Lung (tissue), 11 donors: ENCODE measurements at regions not wholly inside any gene's neighbourhood (a gene's known extent, or its start where the extent isn't known, plus 50 kb on each side); places are given as distances from the start of the nearest gene placed in this dataset.
"Not testable (repeated sequence)": the region's sequence is repeated elsewhere in the genome, so short reads cannot be mapped to it uniquely, and the experiment has no call there.

Experiments used
- ATAC-seq: fragments of 200-7000 bp; cut with Tn5 transposase; one replicate; pipeline ENCODE4 v1.9.1; 2020; ENCODE audit warnings: moderate number of reproducible peaks; ENCODE audit not compliant: insufficient read depth, low FRiP score
- DNase-seq, 3 donors: peaks; one replicate each; pipeline ENCODE4 v3.0.0-alpha.2; 2013 to 2017
- H3K27ac ChIP-seq, 2 donors: one replicate each; pipeline ENCODE4 v1.5.1; 2013; ENCODE audit warnings: mild to moderate bottlenecking in 2 of 2, moderate library complexity in 2 of 2, control low read depth in 1 of 2, inconsistent platforms in 1 of 2, low read depth in 1 of 2, low read length in 1 of 2
- H3K27me3 ChIP-seq, 3 donors: one replicate each; pipeline ENCODE4 v1.5.1; 2013; ENCODE audit warnings: low read length in 2 of 3; ENCODE audit not compliant: control insufficient read depth in 3 of 3, insufficient read depth in 3 of 3
- H3K36me3 ChIP-seq, 4 donors: one replicate each; pipeline ENCODE4 v1.5.1; 2013; ENCODE audit warnings: low read length in 4 of 4, mild to moderate bottlenecking in 1 of 4, moderate library complexity in 1 of 4; ENCODE audit not compliant: control insufficient read depth in 4 of 4, insufficient read depth in 4 of 4
- H3K4me1 ChIP-seq, 5 donors: one replicate each; pipeline ENCODE4 v1.5.1; 2013; ENCODE audit warnings: low read length in 5 of 5, mild to moderate bottlenecking in 2 of 5, moderate library complexity in 1 of 5; ENCODE audit not compliant: control insufficient read depth in 5 of 5, insufficient read depth in 5 of 5
- H3K4me3 ChIP-seq: one replicate; pipeline ENCODE4 v1.5.1; 2013; ENCODE audit warnings: mild to moderate bottlenecking, control low read depth, moderate library complexity
- H3K9ac ChIP-seq, 2 donors: one replicate each; pipeline ENCODE4 v1.5.1; 2013; ENCODE audit warnings: low read length in 2 of 2, control low read depth in 1 of 2; ENCODE audit not compliant: insufficient read depth in 1 of 2
- H3K9me3 ChIP-seq, 4 donors: one replicate each; pipeline ENCODE4 v1.5.1; 2013; ENCODE audit warnings: low read length in 3 of 4, mild to moderate bottlenecking in 1 of 4, moderate library complexity in 1 of 4; ENCODE audit not compliant: control insufficient read depth in 4 of 4, insufficient read depth in 3 of 4
- WGBS, 2 donors: extraction: QIAGEN DNeasy Blood & Tissue Kit; methylation state at CpG; one replicate each; pipeline ENCODE4 v1.1.7; 2013; 5-methylcytosine and 5-hydroxymethylcytosine counted together
- TF ChIP-seq, protein P1 (sequence below): IDR thresholded peaks from 2 replicates; pipeline ENCODE4 v1.5.1; 2012; ENCODE audit warnings: mild to moderate bottlenecking; ENCODE audit errors: control extremely low read depth, extremely low read depth
- donor health status: control.
- donor health status: control.
- donor health status: Bipolar disorder and iron deficiency.
- donor health status: healthy.
- donor health status: DM: yes; HTN: yes; CAD: no.

DNA sequence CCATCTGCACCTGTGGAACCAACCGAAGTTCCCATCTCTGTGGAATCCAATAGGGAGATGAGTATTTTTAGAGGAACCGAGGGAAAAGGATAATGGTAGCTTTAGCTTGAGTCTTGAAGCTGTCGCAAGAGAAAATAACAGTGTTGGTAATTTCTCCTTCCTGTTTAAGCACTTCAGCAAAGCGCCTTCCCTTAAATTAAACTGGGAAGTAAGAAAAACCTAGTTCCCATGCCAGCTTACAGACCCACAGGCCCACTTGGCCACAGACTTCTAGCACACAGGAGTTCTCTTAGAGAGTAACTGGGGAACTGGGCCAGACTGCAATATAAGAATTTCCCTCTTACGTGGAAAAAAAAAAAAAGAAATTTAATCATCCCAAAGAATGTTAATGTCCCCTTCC, 223.8 kb downstream of the EFCAB11 start:
- H3K27ac ChIP-seq, result no peak overlapping the region

DNA sequence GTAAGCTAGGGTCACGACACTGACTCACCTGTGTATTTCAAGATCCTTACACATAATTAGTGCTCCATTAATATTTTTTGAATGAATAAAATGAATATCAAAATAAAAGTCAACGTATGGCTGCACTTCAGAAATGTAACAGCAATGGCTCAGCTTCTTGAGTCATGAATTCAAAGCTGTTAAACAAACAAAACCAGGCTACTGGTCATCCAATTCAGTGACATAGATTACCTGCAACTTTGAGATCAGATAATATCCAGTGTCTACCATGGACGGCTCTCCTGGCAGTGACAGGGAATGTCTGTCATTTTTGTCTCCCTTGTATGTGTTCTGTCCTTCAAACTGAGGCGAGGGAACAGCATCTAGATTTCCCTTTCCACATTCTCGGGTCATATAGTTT, 225.6 kb downstream of the EFCAB11 start:
- H3K36me3 ChIP-seq, result no peaks in the 10 kb centered on the region
- no peaks in the 10 kb centered on the region for H3K4me1 ChIP-seq
- TF ChIP-seq, protein P1, sequence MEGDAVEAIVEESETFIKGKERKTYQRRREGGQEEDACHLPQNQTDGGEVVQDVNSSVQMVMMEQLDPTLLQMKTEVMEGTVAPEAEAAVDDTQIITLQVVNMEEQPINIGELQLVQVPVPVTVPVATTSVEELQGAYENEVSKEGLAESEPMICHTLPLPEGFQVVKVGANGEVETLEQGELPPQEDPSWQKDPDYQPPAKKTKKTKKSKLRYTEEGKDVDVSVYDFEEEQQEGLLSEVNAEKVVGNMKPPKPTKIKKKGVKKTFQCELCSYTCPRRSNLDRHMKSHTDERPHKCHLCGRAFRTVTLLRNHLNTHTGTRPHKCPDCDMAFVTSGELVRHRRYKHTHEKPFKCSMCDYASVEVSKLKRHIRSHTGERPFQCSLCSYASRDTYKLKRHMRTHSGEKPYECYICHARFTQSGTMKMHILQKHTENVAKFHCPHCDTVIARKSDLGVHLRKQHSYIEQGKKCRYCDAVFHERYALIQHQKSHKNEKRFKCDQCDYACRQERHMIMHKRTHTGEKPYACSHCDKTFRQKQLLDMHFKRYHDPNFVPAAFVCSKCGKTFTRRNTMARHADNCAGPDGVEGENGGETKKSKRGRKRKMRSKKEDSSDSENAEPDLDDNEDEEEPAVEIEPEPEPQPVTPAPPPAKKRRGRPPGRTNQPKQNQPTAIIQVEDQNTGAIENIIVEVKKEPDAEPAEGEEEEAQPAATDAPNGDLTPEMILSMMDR, result no peak
- no peaks in the 10 kb centered on the region for H3K27me3 ChIP-seq
- no peak for ATAC-seq
- no peak overlapping the region for H3K27ac ChIP-seq
- 86 to 97% methylated on average over 5 of the region's 5 CpGs for WGBS, 2 donors
- no peak overlapping the region for H3K9ac ChIP-seq
- DNase-seq, result no peak
- H3K9me3 ChIP-seq, result no peaks in the 10 kb centered on the region
- no peak overlapping the region for H3K4me3 ChIP-seq

More for the DNA sequence above, 223.8 kb downstream of the EFCAB11 start:
- no peak for DNase-seq
- Histone ChIP-seq H3K9ac (no peak overlapping the region), H3K4me1 (no peaks in the 10 kb centered on the region), H3K4me3 (no peak overlapping the region), H3K27me3 (no peaks in the 10 kb centered on the region), H3K9me3 (no peaks in the 10 kb centered on the region), H3K36me3 (no peaks in the 10 kb centered on the region)
- no peak for ATAC-seq
- 45 to 73% methylated on average over 5 of the region's 5 CpGs for WGBS, 2 donors
- TF ChIP-seq, protein P1, result no peak

DNA sequence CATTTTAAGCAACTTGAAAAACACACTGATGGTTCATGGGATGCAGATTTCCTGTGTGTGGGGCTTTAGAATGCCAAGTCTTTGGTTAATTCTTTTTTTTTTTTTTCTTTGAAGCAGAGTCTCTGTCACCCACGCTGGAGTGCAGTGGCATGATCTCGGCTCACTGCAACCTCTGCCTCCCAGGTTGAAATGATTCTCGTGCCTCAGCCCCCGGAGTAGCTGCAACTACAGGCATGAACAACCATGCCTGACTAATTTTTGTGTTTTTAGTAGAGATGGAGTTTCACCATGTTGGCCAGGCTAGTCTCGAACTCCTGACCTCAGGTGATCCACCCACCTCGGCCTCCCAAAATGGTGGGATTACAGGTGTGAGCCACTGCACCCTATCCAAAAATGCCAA, 228.3 kb downstream of the EFCAB11 start:
- ATAC-seq, H3K4me1 ChIP-seq, H3K27me3 ChIP-seq, DNase-seq, H3K27ac ChIP-seq, H3K4me3 ChIP-seq, H3K9me3 ChIP-seq, H3K36me3 ChIP-seq, H3K9ac ChIP-seq: not testable (repeated sequence)
- 81 to 87% methylated on average over 6 of the region's 6 CpGs for WGBS, 2 donors

DNA sequence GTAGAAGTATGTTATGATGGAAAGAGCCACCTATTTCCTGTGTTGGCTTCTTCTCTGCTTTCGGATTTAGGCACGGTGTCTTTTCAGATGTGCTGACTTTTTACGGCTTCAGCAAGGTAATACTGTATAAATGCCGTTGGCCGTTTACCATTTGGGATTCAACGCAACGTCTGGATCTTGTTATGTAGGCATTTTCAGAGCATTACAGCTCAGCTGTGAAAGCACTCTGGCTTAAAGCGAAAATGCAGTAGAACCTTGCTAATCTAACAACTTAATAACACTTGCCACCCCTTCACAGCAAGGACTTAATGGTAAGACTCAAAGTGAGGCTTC, 229.9 kb downstream of the EFCAB11 start:
- 30 to 41% methylated on average over 8 of the region's 8 CpGs for WGBS, 2 donors
- peaks cover 0 to 5% (median 0%) of the 10 kb centered on the region in 5 donors for H3K4me1 ChIP-seq
- H3K27ac ChIP-seq, result no peak overlapping the region
- no peaks in the 10 kb centered on the region for H3K36me3 ChIP-seq
- H3K4me3 ChIP-seq, result no peak overlapping the region
- H3K27me3 ChIP-seq, result no peaks in the 10 kb centered on the region
- no peaks in the 10 kb centered on the region for H3K9me3 ChIP-seq
- DNase-seq, result no peak
- TF ChIP-seq, protein P1, result no peak
- no peak for ATAC-seq
- no peak overlapping the region for H3K9ac ChIP-seq
